Lower leg skin (tissue), 3 donors: ENCODE measurements at regions not wholly inside any gene's neighbourhood (a gene's known extent, or its start where the extent isn't known, plus 50 kb on each side); places are given as distances from the start of the nearest gene placed in this dataset.

Experiments
- CTCF ChIP-seq, 3 donors: fragments of 450-650 bp; IDR thresholded peaks; one replicate each; pipeline ENCODE4 v1.5.1; 2016; ENCODE audit warnings: antibody characterized with exemption in 3 of 3, mild to moderate bottlenecking in 3 of 3, moderate library complexity in 2 of 3
- POLR2A ChIP-seq, 2 donors: fragments of 450-650 bp; IDR thresholded peaks; one replicate each; pipeline ENCODE4 v1.6.1; 2016 to 2017; ENCODE audit warnings: antibody characterized with exemption in 2 of 2, mild to moderate bottlenecking in 1 of 2, moderate library complexity in 1 of 2

- no peak for TF ChIP-seq CTCF (IDR thresholded peaks at IDR 0.05)
- TF ChIP-seq POLR2A (IDR thresholded peaks at IDR 0.05), result no peak
Measured at GRCh38 chr15:26439681-26440080, 333.2 kb downstream of the GABRB3 start.
